HEK293 (cell line): ENCODE measurements at regions not wholly inside any gene's neighbourhood (a gene's known extent, or its start where the extent isn't known, plus 50 kb on each side); places are given as distances from the start of the nearest gene placed in this dataset.

Source experiments
- CTCF ChIA-PET: fragments of 350-600 bp; formaldehyde crosslinking; extraction: SDS; loops from one replicate; lab custom pipeline; 2021; ENCODE audit warnings: antibody characterized with exemption; lab: Yijun Ruan, JAX
- POLR2A ChIA-PET: fragments of 300-600 bp; formaldehyde crosslinking; extraction: SDS; loops from one replicate; lab custom pipeline; 2020; ENCODE audit warnings: antibody characterized with exemption, inconsistent platforms; lab: Yijun Ruan, JAX
- H3K27ac ChIP-seq: fragments of 200-500 bp; sonication (Bioruptor generic); 2 replicates; pipeline ENCODE4 v1.5.1; 2014; ENCODE audit warnings: low read depth, low read length, control low read depth, inconsistent platforms; ENCODE audit errors: extremely low read depth
- H3K36me3 ChIP-seq, 2 experiments: fragments of 200-500 bp in 1 of 2; sonication (Bioruptor generic) in 1 of 2; 1 replicate in 1 of 2; 2 replicates in 1 of 2; pipeline ENCODE4 v1.5.1; 2014 to 2017; ENCODE audit warnings: inconsistent platforms in 2 of 2, low read length in 2 of 2; ENCODE audit not compliant: control insufficient read depth in 2 of 2, insufficient read depth in 1 of 2
- H3K4me1 ChIP-seq: fragments of 200-500 bp; sonication (Bioruptor generic); 2 replicates; pipeline ENCODE4 v1.5.1; 2014; ENCODE audit warnings: mild to moderate bottlenecking, low read length, inconsistent platforms; ENCODE audit not compliant: control insufficient read depth, insufficient read depth
- H3K4me3 ChIP-seq: 2 replicates; pipeline ENCODE4 v1.5.1; 2011; ENCODE audit warnings: low read depth, mild to moderate bottlenecking, control low read depth, low read length, moderate library complexity
- H3K9me3 ChIP-seq: fragments of 200-500 bp; sonication (Bioruptor generic); 2 replicates; pipeline ENCODE4 v1.5.1; 2014; ENCODE audit warnings: low read depth, low read length, inconsistent platforms; ENCODE audit not compliant: control insufficient read depth, insufficient read depth
- BCL11B ChIP-seq: fragments of 450-650 bp; formaldehyde crosslinking; IDR thresholded peaks from 2 replicates; pipeline ENCODE4 v1.5.1; 2016; ENCODE audit warnings: low read depth, missing biosample characterization, missing genetic modification characterization
- EGR2 ChIP-seq: fragments of 450-650 bp; formaldehyde crosslinking; IDR thresholded peaks from 2 replicates; pipeline ENCODE4 v1.5.1; 2016; ENCODE audit warnings: low read depth, missing biosample characterization, missing genetic modification characterization
- HOXA7 ChIP-seq: sonication (generic); formaldehyde crosslinking; IDR thresholded peaks from 2 replicates; pipeline ENCODE4 v1.8.1; 2022; ENCODE audit warnings: missing genetic modification reagents, borderline replicate concordance
- KLF10 ChIP-seq: fragments of 450-650 bp; IDR thresholded peaks from 2 replicates; pipeline ENCODE4 v1.5.1; 2018; ENCODE audit warnings: missing biosample characterization, mild to moderate bottlenecking, missing genetic modification characterization
- KLF8 ChIP-seq: fragments of 450-650 bp; formaldehyde crosslinking; IDR thresholded peaks from 2 replicates; pipeline ENCODE4 v1.5.1; 2016; ENCODE audit warnings: missing biosample characterization, missing genetic modification characterization
- OVOL3 ChIP-seq: fragments of 450-650 bp; formaldehyde crosslinking; IDR thresholded peaks from 2 replicates; pipeline ENCODE4 v1.5.1; 2016; ENCODE audit warnings: missing biosample characterization, missing genetic modification characterization
- SALL2 ChIP-seq: fragments of 450-650 bp; formaldehyde crosslinking; IDR thresholded peaks from 2 replicates; pipeline ENCODE4 v1.5.0; 2017; ENCODE audit warnings: missing biosample characterization, mild to moderate bottlenecking, missing genetic modification characterization, borderline replicate concordance
- YY1 ChIP-seq: fragments of 450-650 bp; formaldehyde crosslinking; IDR thresholded peaks from 2 replicates; pipeline ENCODE4 v1.5.1; 2018; ENCODE audit warnings: missing biosample characterization, missing genetic modification characterization
- ZBTB8A ChIP-seq: fragments of 450-650 bp; formaldehyde crosslinking; IDR thresholded peaks from 2 replicates; pipeline ENCODE4 v1.5.1; 2016; ENCODE audit warnings: missing biosample characterization, missing genetic modification characterization
- ZFP37 ChIP-seq: fragments of 450-650 bp; formaldehyde crosslinking; IDR thresholded peaks from 2 replicates; pipeline ENCODE4 v1.5.1; 2016; ENCODE audit warnings: missing biosample characterization, missing genetic modification characterization
- ZFP41 ChIP-seq: fragments of 450-650 bp; formaldehyde crosslinking; IDR thresholded peaks from 2 replicates; pipeline ENCODE4 v1.5.1; 2016; ENCODE audit warnings: missing biosample characterization, missing genetic modification characterization, borderline replicate concordance
- ZFP69B ChIP-seq: fragments of 450-650 bp; formaldehyde crosslinking; IDR thresholded peaks from 2 replicates; pipeline ENCODE4 v1.5.1; 2016; ENCODE audit warnings: missing biosample characterization, missing genetic modification characterization
- ZNF112 ChIP-seq: fragments of 450-650 bp; formaldehyde crosslinking; IDR thresholded peaks from 2 replicates; pipeline ENCODE4 v1.5.0; 2017; ENCODE audit warnings: missing biosample characterization, missing genetic modification characterization
- ZNF114 ChIP-seq: fragments of 450-650 bp; formaldehyde crosslinking; IDR thresholded peaks from 2 replicates; pipeline ENCODE4 v1.5.0; 2017; ENCODE audit warnings: missing biosample characterization, missing genetic modification characterization
- ZNF132 ChIP-seq: fragments of 450-650 bp; formaldehyde crosslinking; IDR thresholded peaks from 2 replicates; pipeline ENCODE4 v1.5.1; 2017; ENCODE audit warnings: missing biosample characterization, missing genetic modification characterization, borderline replicate concordance
- ZNF138 ChIP-seq: fragments of 450-650 bp; formaldehyde crosslinking; IDR thresholded peaks from 2 replicates; pipeline ENCODE4 v1.5.1; 2016; ENCODE audit warnings: missing biosample characterization, missing genetic modification characterization, borderline replicate concordance
- ZNF184 ChIP-seq: fragments of 450-650 bp; IDR thresholded peaks from 2 replicates; pipeline ENCODE4 v1.5.1; 2018; ENCODE audit warnings: missing biosample characterization, mild to moderate bottlenecking, missing genetic modification characterization
- ZNF19 ChIP-seq: fragments of 450-650 bp; formaldehyde crosslinking; IDR thresholded peaks from 2 replicates; pipeline ENCODE4; 2016; ENCODE audit warnings: missing biosample characterization, missing genetic modification characterization, low read depth
- ZNF248 ChIP-seq: fragments of 450-650 bp; formaldehyde crosslinking; IDR thresholded peaks from 2 replicates; pipeline ENCODE4 v1.5.1; 2017; ENCODE audit warnings: missing biosample characterization, missing genetic modification characterization
- ZNF350 ChIP-seq: fragments of 450-650 bp; formaldehyde crosslinking; IDR thresholded peaks from 2 replicates; pipeline ENCODE4 v1.5.0; 2017; ENCODE audit warnings: missing biosample characterization, mild to moderate bottlenecking, missing genetic modification characterization
- ZNF354C ChIP-seq: fragments of 450-650 bp; formaldehyde crosslinking; IDR thresholded peaks from 2 replicates; pipeline ENCODE4 v1.5.1; 2016; ENCODE audit warnings: missing biosample characterization, missing genetic modification characterization, low read depth, borderline replicate concordance
- ZNF37A ChIP-seq: fragments of 450-650 bp; IDR thresholded peaks from 2 replicates; pipeline ENCODE4 v1.5.1; 2018; ENCODE audit warnings: missing biosample characterization, missing genetic modification characterization
- ZNF404 ChIP-seq: fragments of 450-650 bp; formaldehyde crosslinking; IDR thresholded peaks from 2 replicates; pipeline ENCODE4 v1.5.1; 2017; ENCODE audit warnings: missing biosample characterization, missing genetic modification characterization
- ZNF529 ChIP-seq: fragments of 450-650 bp; formaldehyde crosslinking; IDR thresholded peaks from 2 replicates; pipeline ENCODE4 v1.5.1; 2017; ENCODE audit warnings: missing genetic modification characterization, missing biosample characterization; ENCODE audit not compliant: insufficient replicate concordance
- ZNF677 ChIP-seq: fragments of 450-650 bp; IDR thresholded peaks from 2 replicates; pipeline ENCODE4 v1.5.0; 2018; ENCODE audit warnings: missing biosample characterization, mild to moderate bottlenecking, missing genetic modification characterization, moderate library complexity
- TF ChIP-seq, protein P1 (sequence below): fragments of 450-650 bp; formaldehyde crosslinking; IDR thresholded peaks from 2 replicates; pipeline ENCODE4 v1.5.1; 2016; ENCODE audit warnings: missing biosample characterization, missing genetic modification characterization
- TF ChIP-seq, protein P2 (sequence below): fragments of 450-650 bp; formaldehyde crosslinking; conservative IDR thresholded peaks from 2 replicates; pipeline ENCODE4 v1.5.1; 2016; ENCODE audit warnings: low read depth, missing biosample characterization, missing genetic modification characterization
- TF ChIP-seq, protein P3 (sequence below): fragments of 450-650 bp; formaldehyde crosslinking; IDR thresholded peaks from 2 replicates; pipeline ENCODE4 v1.5.1; 2016; ENCODE audit warnings: missing biosample characterization, missing genetic modification characterization
- TF ChIP-seq, protein P4 (sequence below): fragments of 450-650 bp; formaldehyde crosslinking; IDR thresholded peaks from 2 replicates; pipeline ENCODE4 v1.5.1; 2016; ENCODE audit warnings: missing biosample characterization, missing genetic modification characterization

DNA sequence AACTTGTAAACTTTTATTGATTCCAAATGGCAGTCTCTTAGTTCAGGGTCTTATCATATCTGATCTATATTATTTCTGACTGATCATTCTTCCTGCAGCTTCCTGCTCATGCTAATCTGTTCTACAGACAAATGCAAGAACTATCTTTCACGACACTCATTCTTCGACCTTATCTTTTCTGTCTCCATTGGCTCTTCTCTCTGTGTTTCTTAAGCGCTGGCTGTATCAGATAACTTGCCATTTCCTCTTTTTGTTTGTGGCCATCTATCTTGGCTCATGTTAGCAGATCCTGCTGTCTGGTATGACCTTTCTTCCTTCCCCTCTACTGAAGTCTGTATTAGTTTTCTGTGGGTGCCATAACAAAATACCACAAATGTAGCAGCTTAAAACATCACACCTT lies 230.5 kb upstream of the PUDP start:
- Histone ChIP-seq H3K4me3 (no peak overlapping the region), H3K4me1 (no peaks in the 10 kb centered on the region), H3K9me3 (no peaks in the 10 kb centered on the region), H3K36me3 (no peaks in the 10 kb centered on the region), H3K27ac (no peak overlapping the region)
- POLR2A ChIA-PET = no interaction called here
- CTCF ChIA-PET = no interaction called here
- TF ChIP-seq KLF8 (no peak), ZNF350 (tag by site-specific recombination) (no peak), ZNF37A (tag by site-specific recombination) (no peak), SALL2 (tag by site-specific recombination) (no peak), ZNF529 (tag by site-specific recombination) (no peak), YY1 (tag by site-specific recombination) (no peak), ZFP69B (no peak), HOXA7 (CRISPR knock-in tag) (no peak), ZNF138 (tag by site-specific recombination) (no peak), ZNF132 (tag by site-specific recombination) (no peak), ZNF354C (tag by site-specific recombination) (no peak), ZFP37 (tag by site-specific recombination) (no peak)
- TF ChIP-seq, protein P1, sequence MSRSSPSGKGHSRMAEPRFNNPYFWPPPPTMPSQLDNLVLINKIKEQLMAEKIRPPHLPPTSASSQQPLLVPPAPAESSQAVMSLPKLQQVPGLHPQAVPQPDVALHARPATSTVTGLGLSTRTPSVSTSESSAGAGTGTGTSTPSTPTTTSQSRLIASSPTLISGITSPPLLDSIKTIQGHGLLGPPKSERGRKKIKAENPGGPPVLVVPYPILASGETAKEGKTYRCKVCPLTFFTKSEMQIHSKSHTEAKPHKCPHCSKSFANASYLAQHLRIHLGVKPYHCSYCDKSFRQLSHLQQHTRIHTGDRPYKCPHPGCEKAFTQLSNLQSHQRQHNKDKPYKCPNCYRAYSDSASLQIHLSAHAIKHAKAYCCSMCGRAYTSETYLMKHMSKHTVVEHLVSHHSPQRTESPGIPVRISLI (tag by site-specific recombination) = no peak

DNA sequence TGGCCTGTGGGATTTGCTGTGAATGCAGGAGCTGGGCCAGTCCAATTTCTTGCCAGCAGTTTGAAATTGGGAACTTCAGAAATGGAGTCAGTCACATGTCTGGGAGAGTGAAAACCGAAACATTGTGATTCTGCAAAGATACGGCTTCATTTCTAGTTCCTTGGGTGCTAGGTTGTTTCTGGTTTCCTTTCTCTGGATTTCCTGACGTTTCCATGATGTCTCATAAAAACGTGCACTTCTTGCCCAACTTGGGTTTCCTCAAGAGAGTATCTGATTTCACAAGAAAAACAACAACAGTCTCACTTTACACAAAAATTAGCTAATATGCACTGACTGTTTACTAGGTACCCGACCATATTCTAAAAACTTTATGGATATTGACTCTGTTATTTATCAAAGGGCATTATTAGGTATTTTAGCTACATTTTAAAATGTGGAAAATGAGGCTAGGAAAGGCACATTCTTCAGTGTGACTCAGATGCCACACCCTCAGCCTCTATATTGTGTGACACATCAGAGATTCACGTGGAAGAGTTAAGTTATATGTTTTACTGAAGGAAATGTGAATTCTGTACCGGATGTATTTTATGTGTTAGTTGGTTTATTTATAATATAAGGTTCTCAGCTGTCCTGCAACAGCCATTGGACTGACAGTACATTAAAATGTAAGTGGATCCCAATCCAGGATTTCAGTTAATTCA lies 225.0 kb upstream of the PUDP start:
- no peaks in the 10 kb centered on the region for H3K4me1 ChIP-seq
- POLR2A ChIA-PET = no interaction called here
- H3K4me3 ChIP-seq = no peak overlapping the region
- no peaks in the 10 kb centered on the region for H3K9me3 ChIP-seq
- no peak overlapping the region for H3K27ac ChIP-seq
- CTCF ChIA-PET = interaction anchor here (0.7 kb wide), 1 partner anchor 35 kb away, joined by 3 read pairs; no protein-coding TSS in a partner anchor
- H3K36me3 ChIP-seq = no peaks in the 10 kb centered on the region
- no peak for TF ChIP-seq BCL11B
- TF ChIP-seq, protein P2, sequence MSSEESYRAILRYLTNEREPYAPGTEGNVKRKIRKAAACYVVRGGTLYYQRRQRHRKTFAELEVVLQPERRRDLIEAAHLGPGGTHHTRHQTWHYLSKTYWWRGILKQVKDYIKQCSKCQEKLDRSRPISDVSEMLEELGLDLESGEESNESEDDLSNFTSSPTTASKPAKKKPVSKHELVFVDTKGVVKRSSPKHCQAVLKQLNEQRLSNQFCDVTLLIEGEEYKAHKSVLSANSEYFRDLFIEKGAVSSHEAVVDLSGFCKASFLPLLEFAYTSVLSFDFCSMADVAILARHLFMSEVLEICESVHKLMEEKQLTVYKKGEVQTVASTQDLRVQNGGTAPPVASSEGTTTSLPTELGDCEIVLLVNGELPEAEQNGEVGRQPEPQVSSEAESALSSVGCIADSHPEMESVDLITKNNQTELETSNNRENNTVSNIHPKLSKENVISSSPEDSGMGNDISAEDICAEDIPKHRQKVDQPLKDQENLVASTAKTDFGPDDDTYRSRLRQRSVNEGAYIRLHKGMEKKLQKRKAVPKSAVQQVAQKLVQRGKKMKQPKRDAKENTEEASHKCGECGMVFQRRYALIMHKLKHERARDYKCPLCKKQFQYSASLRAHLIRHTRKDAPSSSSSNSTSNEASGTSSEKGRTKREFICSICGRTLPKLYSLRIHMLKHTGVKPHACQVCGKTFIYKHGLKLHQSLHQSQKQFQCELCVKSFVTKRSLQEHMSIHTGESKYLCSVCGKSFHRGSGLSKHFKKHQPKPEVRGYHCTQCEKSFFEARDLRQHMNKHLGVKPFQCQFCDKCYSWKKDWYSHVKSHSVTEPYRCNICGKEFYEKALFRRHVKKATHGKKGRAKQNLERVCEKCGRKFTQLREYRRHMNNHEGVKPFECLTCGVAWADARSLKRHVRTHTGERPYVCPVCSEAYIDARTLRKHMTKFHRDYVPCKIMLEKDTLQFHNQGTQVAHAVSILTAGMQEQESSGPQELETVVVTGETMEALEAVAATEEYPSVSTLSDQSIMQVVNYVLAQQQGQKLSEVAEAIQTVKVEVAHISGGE (tag by site-specific recombination) = no peak
- no peak for TF ChIP-seq ZNF677 (tag by site-specific recombination)
- TF ChIP-seq KLF10 (tag by site-specific recombination) = no peak
- TF ChIP-seq ZNF248 (tag by site-specific recombination) = no peak
- no peak for TF ChIP-seq EGR2 (tag by site-specific recombination)
- no peak for TF ChIP-seq ZBTB8A (tag by site-specific recombination)
- TF ChIP-seq ZNF112 (tag by site-specific recombination) = no peak
- TF ChIP-seq OVOL3 (tag by site-specific recombination) = no peak
- TF ChIP-seq, protein P3, sequence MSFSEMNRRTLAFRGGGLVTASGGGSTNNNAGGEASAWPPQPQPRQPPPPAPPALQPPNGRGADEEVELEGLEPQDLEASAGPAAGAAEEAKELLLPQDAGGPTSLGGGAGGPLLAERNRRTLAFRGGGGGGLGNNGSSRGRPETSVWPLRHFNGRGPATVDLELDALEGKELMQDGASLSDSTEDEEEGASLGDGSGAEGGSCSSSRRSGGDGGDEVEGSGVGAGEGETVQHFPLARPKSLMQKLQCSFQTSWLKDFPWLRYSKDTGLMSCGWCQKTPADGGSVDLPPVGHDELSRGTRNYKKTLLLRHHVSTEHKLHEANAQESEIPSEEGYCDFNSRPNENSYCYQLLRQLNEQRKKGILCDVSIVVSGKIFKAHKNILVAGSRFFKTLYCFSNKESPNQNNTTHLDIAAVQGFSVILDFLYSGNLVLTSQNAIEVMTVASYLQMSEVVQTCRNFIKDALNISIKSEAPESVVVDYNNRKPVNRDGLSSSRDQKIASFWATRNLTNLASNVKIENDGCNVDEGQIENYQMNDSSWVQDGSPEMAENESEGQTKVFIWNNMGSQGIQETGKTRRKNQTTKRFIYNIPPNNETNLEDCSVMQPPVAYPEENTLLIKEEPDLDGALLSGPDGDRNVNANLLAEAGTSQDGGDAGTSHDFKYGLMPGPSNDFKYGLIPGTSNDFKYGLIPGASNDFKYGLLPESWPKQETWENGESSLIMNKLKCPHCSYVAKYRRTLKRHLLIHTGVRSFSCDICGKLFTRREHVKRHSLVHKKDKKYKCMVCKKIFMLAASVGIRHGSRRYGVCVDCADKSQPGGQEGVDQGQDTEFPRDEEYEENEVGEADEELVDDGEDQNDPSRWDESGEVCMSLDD (tag by site-specific recombination) = no peak
- TF ChIP-seq, protein P4, sequence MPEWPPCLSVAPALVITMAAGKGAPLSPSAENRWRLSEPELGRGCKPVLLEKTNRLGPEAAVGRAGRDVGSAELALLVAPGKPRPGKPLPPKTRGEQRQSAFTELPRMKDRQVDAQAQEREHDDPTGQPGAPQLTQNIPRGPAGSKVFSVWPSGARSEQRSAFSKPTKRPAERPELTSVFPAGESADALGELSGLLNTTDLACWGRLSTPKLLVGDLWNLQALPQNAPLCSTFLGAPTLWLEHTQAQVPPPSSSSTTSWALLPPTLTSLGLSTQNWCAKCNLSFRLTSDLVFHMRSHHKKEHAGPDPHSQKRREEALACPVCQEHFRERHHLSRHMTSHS = no peak
- no peak for TF ChIP-seq ZNF19 (tag by site-specific recombination)
- no peak for TF ChIP-seq ZNF114 (tag by site-specific recombination)
- no peak for TF ChIP-seq ZNF404 (tag by site-specific recombination)
- TF ChIP-seq ZNF184 = no peak
- no peak for TF ChIP-seq ZFP41 (tag by site-specific recombination)
